ENCODE measurements at regions not wholly inside any gene's neighbourhood (a gene's known extent, or its start where the extent isn't known, plus 50 kb on each side); places are given as distances from the start of the nearest gene placed in this dataset.

DNA sequence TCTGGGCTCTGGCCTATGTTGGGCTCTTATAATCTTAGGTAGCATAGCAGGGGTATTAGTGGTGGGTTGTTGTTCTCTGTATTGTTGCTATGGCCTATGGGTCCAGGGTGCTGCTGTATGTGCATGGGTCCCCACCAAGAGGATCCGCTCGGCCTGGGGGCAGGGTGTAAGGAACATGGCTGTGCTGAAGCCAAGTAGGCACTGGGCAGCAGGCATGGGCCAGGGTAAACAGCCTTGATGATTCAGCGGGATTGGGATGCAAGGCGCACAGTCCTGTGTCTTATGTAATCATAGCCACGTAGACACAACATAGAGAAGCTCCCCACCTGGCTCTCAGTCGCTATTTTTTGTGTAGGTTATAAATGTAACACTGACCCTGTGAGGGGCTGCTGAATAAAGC lies 306.9 kb downstream of the ZPLD1 start:
- no peak for TF ChIP-seq POLR2AphosphoS5 (IDR thresholded peaks at IDR 0.05; ENCODE audit: insufficient read depth in 1 of 2, low read depth in 1 of 2)
- TF ChIP-seq CTCF (IDR thresholded peaks at IDR 0.05) = no peak
- no peak for TF ChIP-seq POLR2A (IDR thresholded peaks at IDR 0.05)
